NB4 (cell line): ENCODE measurements at regions not wholly inside any gene's neighbourhood (a gene's known extent, or its start where the extent isn't known, plus 50 kb on each side); places are given as distances from the start of the nearest gene placed in this dataset.

Source experiments
- CTCF ChIP-seq: IDR thresholded peaks from one replicate; pipeline ENCODE4 v1.5.1; 2012; ENCODE audit warnings: low read depth, low read length
- MYC ChIP-seq: IDR thresholded peaks from 2 replicates; pipeline ENCODE4 v1.6.1; 2011; ENCODE audit warnings: low read depth, low read length
- POLR2A ChIP-seq: IDR thresholded peaks from 2 replicates; pipeline ENCODE4 v1.6.1; 2011; ENCODE audit warnings: mild to moderate bottlenecking; ENCODE audit not compliant: insufficient read length; ENCODE audit errors: extremely low read depth

GRCh38 chr1:224505454-224506093 lies 71.0 kb upstream of the WDR26 start:
- TF ChIP-seq CTCF = no peak
- no peak for TF ChIP-seq POLR2A
- no peak for TF ChIP-seq MYC
